Kidney (tissue), 13 donors: ENCODE measurements at regions not wholly inside any gene's neighbourhood (a gene's known extent, or its start where the extent isn't known, plus 50 kb on each side); places are given as distances from the start of the nearest gene placed in this dataset.

Experiments
- DNase-seq, 5 donors: peaks; one replicate each; pipeline ENCODE4 v3.0.0-alpha.2; 2013 to 2020
- FAIRE-seq: peaks from 2 replicates; lab custom pipeline; 2012; peaks lifted over from hg19 to GRCh38; lab: Jason Lieb, UNC
- H3K27ac ChIP-seq, 2 donors: one replicate each; pipeline ENCODE4 v1.7.0; 2013; ENCODE audit warnings: low read depth in 2 of 2, low read length in 2 of 2, inconsistent platforms in 1 of 2
- H3K27me3 ChIP-seq: one replicate; pipeline ENCODE4 v1.7.1; 2013; ENCODE audit warnings: low read length, inconsistent platforms; ENCODE audit not compliant: control insufficient read depth, insufficient read depth
- H3K36me3 ChIP-seq, 3 donors: one replicate each; pipeline versions ENCODE4 v1.7.0 to v1.7.1; 2013; ENCODE audit warnings: low read length in 3 of 3, control low read depth in 1 of 3, inconsistent platforms in 1 of 3; ENCODE audit not compliant: insufficient read depth in 3 of 3, control insufficient read depth in 2 of 3
- H3K4me1 ChIP-seq, 3 donors: one replicate each; pipeline versions ENCODE4 v1.7.0 to v1.7.1; 2013; ENCODE audit warnings: low read length in 3 of 3, inconsistent platforms in 1 of 3, low read depth in 1 of 3; ENCODE audit not compliant: control insufficient read depth in 2 of 3, insufficient read depth in 2 of 3
- H3K4me3 ChIP-seq, 3 donors: one replicate each; pipeline versions ENCODE4 v1.7.0 to v1.8.1; 2013; ENCODE audit warnings: low read length in 3 of 3, control low read depth in 1 of 3, inconsistent platforms in 1 of 3
- H3K9ac ChIP-seq, 3 donors: one replicate each; pipeline versions ENCODE4 v1.7.0 to v1.7.1; 2013; ENCODE audit warnings: low read length in 3 of 3, control low read depth in 1 of 3, inconsistent platforms in 1 of 3
- H3K9me3 ChIP-seq, 3 donors: one replicate each; pipeline versions ENCODE4 v1.7.0 to v1.7.1; 2013; ENCODE audit warnings: low read length in 3 of 3, control low read depth in 1 of 3, inconsistent platforms in 1 of 3; ENCODE audit not compliant: control insufficient read depth in 2 of 3, insufficient read depth in 1 of 3
- intact Hi-C: fragments of 100-400 bp; cut with DNase I; formaldehyde crosslinking; loops from one replicate; pipeline ENCODE4 v1.11.1; 2022
- TF ChIP-seq, protein P1 (sequence below): IDR thresholded peaks from 3 replicates; pipeline ENCODE4 v1.5.1; 2012; ENCODE audit warnings: mild to moderate bottlenecking, moderate library complexity, borderline replicate concordance; ENCODE audit not compliant: insufficient read depth; ENCODE audit errors: extremely low read depth
- donor health status: control.
- donor health status: control.
- donor health status: control.
- donor health status: control.
- donor health status: control.
- donor health status: DM: yes; HTN: yes; CAD: no.
- donor health status: Normal renal cell carcinoma (clear cell type).

- FAIRE-seq (no peak), DNase-seq (no peak)
- intact Hi-C loops = no loop called here
- H3K36me3 ChIP-seq = no peaks in the 10 kb centered on the region
- no peaks in the 10 kb centered on the region for H3K9me3 ChIP-seq
- TF ChIP-seq, protein P1, sequence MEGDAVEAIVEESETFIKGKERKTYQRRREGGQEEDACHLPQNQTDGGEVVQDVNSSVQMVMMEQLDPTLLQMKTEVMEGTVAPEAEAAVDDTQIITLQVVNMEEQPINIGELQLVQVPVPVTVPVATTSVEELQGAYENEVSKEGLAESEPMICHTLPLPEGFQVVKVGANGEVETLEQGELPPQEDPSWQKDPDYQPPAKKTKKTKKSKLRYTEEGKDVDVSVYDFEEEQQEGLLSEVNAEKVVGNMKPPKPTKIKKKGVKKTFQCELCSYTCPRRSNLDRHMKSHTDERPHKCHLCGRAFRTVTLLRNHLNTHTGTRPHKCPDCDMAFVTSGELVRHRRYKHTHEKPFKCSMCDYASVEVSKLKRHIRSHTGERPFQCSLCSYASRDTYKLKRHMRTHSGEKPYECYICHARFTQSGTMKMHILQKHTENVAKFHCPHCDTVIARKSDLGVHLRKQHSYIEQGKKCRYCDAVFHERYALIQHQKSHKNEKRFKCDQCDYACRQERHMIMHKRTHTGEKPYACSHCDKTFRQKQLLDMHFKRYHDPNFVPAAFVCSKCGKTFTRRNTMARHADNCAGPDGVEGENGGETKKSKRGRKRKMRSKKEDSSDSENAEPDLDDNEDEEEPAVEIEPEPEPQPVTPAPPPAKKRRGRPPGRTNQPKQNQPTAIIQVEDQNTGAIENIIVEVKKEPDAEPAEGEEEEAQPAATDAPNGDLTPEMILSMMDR = no peak
- no peak overlapping the region for H3K4me3 ChIP-seq
- H3K9ac ChIP-seq = no peak overlapping the region
- no peaks in the 10 kb centered on the region for H3K27me3 ChIP-seq
- no peaks in the 10 kb centered on the region for H3K4me1 ChIP-seq
- no peak overlapping the region for H3K27ac ChIP-seq
Observed at GRCh38 chr3:87354398-87354797, 78.0 kb upstream of the POU1F1 start.

GRCh38 chr3:87351937-87352336 lies 75.6 kb upstream of the POU1F1 start:
- DNase-seq (peak in 2 of 5 donors; percentile 11 to 22), FAIRE-seq (no peak)
- intact Hi-C loops = no loop called here
- H3K9ac ChIP-seq = no peak overlapping the region
- H3K27me3 ChIP-seq = no peaks in the 10 kb centered on the region
- TF ChIP-seq, protein P1 = no peak
- H3K4me1 ChIP-seq = no peaks in the 10 kb centered on the region
- H3K4me3 ChIP-seq = no peak overlapping the region
- H3K27ac ChIP-seq = no peak overlapping the region
- H3K36me3 ChIP-seq = no peaks in the 10 kb centered on the region
- H3K9me3 ChIP-seq = no peaks in the 10 kb centered on the region

- H3K4me3 ChIP-seq = no peak overlapping the region
- H3K9me3 ChIP-seq = no peaks in the 10 kb centered on the region
- FAIRE-seq (peak; percentile 45), DNase-seq (peak in 2 of 5 donors; percentile 67 to 68)
- H3K27ac ChIP-seq = no peak overlapping the region
- TF ChIP-seq, protein P1 = peak; percentile 84
- no peak overlapping the region for H3K9ac ChIP-seq
- H3K36me3 ChIP-seq = no peaks in the 10 kb centered on the region
- no peaks in the 10 kb centered on the region for H3K4me1 ChIP-seq
- intact Hi-C loops = no loop called here
- no peaks in the 10 kb centered on the region for H3K27me3 ChIP-seq
Observed at GRCh38 chr3:87350367-87351199, 74.2 kb upstream of the POU1F1 start.
